GM19043 (cell line): ENCODE measurements at regions not wholly inside any gene's neighbourhood (a gene's known extent, or its start where the extent isn't known, plus 50 kb on each side); places are given as distances from the start of the nearest gene placed in this dataset.

ENCODE experiments used
- ATAC-seq: cut with Tn5 transposase; IDR thresholded peaks from one replicate; pipeline ENCODE4 v1.9.1; 2021; ENCODE audit warnings: low read depth; ENCODE audit not compliant: unreplicated experiment

DNA sequence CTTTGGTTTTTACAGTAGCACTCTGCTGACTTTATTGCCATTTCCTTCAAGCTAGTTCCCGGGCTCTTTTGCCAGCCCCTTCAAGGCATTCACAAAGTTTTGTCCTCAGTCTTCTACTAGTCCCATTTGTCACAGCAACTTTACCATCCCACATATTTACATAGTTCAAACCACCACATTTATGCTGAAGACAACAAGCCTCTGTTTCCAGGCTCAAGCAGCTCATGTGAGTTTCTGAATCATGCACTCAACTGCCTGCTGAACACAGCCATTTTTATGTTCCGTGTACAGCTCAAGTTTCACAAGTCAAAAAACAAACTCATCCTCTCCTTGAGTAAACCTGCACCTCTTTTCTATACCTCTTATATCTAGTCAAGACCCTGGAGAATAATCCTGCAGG lies 977.0 kb upstream of the SLC10A2 start:
- no peak for ATAC-seq

DNA sequence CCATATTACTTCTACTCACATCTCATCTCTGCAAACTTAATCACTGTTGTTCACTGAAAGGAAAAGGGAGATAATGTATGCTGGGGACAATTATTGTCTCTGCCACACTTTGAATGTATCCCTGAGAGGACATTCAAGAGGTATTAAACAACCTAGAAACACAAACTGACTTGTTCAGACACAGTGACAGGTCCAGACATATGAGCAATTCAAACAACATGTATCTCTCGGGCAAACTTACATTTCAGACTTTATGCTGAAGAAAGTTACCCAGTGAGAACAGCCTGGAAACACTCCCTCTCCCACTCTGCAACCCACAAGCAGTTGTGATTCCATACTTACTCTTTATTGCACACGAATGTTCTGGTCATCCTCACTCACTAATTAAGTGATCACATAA lies 968.7 kb upstream of the SLC10A2 start:
- ATAC-seq = no peak

DNA sequence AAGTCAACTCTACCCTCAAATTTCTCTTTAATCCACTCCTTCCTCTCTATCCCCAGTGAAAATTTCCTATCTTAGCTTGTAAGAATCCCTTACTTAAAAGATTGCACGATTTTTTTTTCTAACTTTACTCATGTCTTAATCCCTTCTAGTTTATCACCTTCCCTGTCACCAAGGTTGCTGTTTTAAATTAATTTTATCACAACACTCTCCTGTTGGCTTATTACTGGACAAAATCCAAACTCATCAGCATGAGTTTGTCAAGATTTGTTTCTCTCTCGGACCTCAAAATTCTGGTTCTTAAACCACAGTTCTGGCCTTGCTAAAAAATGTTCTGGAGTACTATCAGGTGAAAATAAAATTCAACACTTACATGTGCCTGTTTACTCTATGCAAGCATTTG lies 959.1 kb upstream of the SLC10A2 start:
- no peak for ATAC-seq

DNA sequence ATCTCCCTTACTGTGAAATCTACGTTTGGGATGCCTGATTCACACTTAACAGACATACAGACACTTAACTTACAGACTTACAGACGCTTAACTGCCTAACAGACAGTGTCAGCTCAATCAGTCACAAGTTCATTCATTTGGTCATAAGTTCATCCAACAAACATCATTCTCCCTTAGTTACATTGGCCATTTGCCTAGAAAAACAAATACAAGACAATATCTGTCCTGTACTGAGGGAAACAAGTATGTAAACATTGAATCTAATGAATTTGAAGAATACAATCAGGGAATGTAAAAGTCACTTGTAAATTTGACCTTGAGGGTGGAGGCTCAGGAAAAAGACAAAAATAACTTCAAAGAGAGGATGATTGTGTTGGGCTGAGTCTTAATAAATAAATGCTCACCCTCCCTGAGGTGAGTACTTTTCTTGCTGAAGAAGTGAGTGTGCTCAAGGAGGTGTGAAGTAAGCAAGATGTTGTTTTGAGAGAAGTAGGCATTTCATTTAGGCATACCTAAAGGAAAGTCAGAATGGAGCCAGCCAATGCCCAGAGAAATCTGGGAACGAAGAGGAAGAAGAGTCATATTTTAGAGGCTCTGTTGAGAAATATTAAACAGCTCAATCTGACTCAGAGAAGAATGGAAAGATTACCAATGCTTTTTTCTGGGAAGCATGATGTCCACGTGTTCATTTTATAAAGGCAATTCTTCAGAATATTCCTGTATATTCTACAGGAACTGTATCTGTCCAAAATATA lies 958.4 kb upstream of the SLC10A2 start:
- no peak for ATAC-seq

DNA sequence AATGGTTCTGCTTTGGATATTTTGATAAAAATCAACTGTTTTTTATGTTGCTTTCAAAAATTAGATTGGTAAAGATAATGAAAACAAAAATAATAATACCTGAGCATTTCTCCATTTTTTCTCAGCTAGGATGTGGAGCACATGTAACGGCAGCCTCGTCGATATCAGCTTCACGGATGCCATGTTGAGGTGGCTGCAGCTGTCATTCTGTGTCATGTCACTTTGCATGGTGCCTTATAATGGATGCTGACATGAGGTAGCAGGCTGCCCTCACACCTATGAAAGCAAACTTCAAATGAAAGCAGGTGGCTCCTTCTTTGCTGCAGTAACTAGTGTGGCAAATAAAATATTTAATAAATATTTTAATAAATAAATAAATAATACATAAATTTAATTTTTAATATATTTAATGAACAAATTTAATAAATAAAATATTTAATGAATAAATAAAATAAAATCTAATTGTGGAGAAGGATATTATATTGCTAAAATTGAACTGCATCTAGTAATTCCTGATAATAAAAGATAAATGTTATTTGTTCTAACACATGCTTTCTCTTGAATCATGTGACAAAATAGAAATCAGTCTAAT lies 955.7 kb upstream of the SLC10A2 start:
- no peak for ATAC-seq

DNA sequence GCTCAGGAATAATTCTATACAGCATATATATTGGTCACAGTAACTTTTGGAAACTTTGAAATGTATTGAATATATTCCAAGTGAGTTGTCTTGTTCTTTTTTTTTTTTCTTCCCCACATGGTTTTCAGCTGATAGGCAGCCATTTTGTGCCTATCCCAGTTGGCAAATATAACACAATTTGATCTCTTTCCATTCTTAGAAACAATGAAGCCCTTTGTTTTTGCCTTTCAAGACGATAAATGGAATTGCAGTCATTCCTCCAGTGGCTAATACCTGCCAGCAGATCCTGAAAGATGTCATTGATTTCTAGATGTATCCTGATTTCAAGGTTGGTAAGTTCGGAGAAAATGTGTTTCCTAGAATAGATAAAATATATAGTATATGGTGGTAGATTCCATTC lies 951.1 kb upstream of the SLC10A2 start:
- no peak for ATAC-seq

DNA sequence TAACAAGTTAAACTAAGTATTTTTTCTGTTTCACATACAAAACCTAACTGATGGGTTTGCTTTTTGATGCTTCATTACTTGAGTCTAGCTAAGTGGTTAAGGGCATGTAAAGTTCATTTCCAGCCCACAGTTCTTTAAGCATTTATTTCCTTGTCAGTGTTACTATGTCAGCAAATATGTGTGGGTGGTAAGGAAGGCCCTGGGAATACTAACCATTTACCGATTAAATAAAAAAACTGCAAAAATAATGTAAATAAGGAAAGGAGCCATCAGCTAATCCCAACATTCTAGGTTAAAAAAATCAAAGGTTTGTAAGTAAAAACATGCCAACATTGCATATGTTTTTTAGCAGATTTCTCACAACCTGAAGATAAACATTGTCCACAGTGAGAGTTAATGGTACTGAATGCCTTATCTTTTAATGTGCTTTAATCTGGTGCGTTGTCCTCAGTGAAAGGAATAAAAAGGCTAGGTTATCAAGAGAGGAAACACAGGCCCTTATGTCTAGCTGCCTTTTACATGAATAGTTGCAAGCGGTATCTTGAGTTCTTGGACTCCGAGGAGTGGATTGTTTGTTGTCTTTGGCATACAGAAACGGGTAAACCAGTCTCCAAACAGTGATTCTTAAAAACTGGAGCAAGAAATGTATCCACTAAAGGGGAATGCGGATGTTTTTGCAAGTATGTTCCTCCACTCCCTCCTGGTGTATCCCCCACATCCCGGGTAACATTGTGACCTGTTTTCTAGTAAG lies 949.6 kb upstream of the SLC10A2 start:
- no peak for ATAC-seq

DNA sequence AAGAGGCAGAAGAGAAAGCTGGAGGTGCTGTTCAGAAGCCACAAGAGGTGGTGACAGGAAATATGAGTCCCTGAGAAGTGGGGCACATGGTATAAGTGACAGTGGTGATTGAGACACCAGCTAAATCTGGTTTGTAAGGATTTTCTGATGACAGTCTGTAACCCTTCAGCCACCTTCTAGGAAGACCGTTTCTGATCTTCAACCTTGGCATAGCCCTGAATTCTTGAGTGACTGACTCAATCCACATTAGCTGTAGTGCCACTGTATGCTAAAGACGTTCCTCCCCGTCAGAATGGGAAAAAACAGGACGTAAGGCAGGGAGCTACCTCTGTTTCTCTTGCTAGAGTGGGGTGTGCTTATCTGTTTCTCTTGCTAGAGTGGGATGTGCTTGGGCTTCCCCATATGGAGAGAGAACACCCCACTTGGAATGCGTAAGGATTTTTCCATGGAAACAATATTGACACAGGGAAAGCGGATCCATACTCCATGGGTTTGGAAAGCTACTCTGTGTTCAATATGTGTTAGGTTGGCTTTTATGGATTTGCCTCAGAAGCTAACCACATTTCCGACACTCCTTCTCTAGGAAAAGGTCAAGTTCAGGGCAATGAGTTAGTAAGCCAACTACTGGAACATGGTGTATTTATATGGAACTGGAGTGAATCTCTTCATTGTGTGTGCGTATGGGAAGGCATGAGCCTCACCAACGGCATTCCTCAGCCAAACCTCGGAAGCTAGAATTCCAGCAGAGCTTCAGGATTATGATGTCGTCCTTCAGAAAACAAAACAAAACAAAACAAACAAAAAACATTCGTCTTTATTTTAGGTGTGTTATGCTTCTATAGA lies 948.8 kb upstream of the SLC10A2 start:
- no peak for ATAC-seq

DNA sequence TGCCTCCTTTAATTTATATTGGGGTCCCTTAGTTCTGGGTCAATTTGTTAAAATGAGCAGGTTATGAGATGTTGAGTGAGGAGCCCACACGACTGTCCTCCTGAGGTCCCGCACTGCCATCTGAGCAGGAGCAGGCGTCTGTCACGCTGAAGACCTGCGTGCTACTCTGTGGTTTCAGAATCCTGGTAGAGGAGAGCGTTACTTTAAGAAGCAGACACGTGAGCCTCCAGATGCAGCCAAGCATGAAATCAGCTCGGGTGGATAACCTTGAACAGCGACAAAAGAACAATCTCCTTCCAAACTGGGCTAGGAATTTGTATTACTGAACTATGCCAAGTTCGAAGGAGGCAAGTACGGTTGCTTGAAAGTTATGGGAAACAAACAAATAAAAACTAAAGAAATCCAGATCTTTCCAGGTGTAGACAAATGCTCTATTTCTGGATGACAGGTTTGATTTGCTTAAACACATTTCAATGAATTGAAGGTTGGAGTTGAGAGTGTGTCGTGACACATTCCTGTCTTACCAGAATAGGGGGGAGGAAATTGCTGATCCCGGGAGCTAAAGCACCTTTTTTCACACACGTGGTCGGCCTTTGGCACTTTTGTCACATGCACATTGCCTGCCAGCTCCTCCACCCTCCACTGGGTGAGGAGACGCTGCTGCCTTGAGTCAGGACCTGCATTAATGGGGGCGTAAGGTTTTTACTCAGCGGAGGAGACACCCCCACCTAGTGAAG lies 945.5 kb upstream of the SLC10A2 start:
- no peak for ATAC-seq

DNA sequence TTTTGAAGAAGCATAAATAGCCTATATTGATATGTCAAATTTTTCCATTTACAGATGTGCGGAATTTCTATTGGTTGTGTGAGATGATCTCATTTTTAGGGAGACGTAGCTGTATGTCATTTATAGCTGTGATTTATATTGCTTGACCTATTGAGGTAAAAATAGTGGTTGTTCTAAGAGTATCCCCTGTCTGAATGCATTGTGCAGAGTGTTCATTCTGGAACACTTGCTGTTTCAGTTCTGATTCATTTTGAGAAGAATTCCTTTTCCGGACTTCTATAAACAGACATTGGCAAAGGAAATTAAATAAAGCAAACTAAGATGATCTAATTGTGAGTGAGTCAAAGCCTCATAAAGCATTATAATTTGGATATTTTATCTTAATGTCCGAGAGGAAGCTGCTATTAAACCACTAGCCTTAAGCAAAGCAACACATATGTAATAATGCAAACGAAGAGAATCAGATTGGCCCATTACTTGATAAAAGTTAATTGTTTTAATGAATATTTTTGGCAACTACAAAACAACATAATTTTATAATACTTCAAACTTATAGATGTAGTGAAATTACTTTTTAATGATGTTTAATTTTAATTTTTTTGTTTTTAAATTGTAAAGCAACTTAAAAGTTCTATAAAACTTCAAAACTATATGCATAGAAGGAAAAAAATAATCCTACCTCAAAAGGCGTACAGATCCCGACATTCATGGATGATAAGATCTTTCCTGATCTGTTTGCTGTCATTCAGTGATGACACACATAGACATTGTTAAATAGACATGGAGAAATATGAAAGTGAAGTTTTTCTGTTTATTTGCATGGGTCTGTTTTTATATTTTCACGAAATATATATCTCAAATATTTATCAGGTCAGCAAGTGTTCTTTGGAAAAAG lies 942.6 kb upstream of the SLC10A2 start:
- ATAC-seq = no peak

DNA sequence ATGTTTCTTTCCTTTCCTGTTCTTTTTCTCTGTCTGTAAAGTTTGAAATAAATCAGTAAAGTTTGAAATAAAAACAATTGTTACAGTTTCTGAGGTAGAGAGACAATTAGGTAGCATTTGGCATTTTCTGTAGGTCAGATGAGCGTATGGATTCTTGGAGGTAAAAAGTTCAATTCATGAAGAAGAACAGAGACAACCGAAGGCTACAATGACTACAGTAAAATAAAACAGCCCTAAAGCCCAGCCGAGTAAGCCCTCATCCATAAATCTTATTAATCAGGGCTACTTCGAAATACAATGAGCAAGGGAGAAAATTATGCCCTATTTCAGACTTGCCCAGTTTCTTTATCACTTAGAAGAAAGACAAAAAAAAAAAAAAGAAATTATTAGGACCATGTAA lies 941.9 kb upstream of the SLC10A2 start:
- no peak for ATAC-seq

DNA sequence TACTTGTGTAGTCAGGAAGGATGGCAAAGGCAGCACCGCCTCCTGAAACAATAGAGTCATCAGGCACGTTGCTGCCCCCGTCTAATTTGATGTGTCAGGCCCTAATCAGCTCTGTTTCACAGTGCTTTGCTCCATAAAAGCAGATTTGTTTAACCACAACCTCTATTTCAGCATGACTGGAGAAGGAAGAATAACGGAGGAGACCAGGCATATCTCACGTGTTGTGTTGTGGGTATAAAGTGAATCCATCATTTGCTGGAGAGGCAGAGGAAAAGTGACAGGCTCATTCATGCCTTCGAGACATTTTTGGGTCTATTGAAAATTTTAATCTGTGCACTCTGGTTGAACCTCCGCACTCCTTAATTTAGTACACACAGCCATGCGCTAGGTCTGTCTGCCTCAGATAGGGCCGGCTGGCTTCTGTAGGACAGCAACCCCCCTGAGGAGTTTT lies 940.4 kb upstream of the SLC10A2 start:
- ATAC-seq = no peak

DNA sequence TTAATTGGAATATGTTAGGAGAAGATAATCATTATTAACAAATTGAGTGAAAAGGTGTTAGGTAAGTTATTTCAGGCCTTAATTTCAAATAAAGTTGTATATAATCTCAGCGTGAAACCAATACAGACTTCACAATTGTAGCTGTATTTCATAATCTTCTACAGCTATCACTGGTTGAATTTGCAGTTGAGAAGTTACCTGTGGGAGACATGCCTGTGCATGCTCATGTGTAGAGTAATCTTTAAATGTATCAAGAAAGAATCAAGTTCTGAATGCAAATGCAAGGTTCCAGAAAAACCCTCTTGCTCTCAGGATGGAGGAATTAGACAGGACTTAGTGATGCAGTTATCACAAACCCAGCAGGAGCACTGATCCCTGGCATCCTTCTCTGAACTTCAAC lies 938.4 kb upstream of the SLC10A2 start:
- no peak for ATAC-seq

DNA sequence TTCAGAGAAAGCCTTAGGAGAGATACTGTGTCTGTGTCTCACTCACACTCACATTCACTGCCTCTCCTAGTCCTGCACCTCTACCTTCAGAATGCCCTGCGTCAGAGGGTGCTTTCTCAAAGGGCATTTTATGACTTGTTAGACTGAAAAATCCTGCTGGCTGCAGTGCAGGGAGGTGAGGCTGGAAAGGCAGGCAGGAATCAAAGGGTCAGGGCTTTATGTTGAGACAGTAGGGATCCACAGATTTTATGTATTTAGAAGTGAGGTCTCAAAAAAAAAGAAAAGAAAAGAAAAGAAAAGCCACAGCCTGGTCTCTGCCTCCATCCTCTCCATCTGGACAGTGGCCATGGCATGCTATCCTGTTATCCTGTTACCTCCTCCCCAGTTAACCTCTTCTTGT lies 936.0 kb upstream of the SLC10A2 start:
- no peak for ATAC-seq

DNA sequence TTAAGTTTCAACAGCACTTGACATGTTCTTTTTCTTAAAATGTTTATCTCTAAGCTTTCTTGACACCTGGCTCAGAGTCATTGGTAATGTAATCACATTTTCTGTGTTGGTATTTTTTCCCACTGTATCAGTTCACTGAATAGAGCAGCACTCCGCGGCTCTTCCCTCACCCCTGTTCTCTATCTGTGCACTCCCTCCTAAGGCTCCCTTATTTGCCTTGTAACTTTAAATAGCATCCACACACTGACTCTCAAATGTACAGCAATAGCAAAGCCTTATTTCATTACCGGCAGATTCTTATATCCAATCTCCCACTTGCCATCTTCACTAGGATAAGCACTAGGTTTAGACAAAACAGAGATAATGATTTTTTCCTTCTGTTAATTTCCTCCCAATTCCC lies 935.5 kb upstream of the SLC10A2 start:
- ATAC-seq = no peak

DNA sequence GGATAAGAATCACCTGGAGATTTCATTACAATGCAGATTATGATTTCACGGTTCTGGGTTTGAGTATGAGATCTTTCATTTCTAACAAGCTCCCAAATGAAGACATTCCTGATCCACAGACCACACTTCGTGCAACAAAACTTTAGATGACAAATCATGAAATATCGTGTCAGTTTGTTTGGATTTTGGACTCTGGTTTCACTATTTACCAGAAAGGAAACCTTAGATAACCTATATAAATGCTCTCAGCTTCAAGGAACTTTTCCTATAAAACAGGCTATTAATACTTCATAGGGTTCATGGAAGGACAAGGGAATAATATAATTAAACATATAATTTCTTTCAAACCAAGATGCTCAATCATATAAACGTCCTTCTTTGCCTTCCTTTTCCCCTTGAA lies 930.5 kb upstream of the SLC10A2 start:
- no peak for ATAC-seq

DNA sequence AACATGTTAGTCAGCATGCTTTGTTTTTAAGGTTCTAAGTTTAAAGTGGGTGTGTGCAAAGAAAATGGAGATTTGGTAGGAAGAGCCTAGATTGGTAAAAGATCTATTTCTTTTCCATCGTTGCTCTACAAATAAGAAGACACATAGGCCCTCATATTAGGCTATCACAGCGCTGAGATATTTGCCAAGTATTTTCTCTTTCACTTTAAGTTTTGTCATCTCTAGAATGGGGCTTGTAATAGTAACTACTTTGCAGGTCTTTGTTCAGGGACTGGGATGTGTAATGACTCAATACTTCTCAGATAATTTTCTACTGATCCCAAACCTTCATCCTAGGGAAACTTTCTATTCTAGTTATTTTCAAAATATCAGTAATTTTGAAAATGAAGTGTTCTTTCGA lies 917.7 kb upstream of the SLC10A2 start:
- ATAC-seq = no peak

DNA sequence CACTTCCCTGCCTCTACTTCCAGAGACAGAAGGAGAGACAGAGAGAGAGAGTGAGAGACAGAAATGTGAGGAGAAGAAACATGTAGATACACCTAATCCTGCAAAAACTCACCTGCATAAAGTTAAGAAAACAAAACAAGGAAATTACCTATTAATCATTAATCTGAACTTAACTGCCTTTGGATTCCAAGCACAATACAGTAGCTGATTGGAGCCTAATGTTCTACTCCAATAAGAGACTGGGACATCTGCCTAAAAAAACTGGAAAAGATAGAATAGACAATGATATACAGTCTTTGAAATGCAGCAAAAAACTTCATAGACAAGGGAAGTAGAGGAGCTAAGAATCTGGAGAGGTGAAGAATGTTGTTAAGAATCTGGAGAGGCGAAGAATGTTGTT lies 910.2 kb upstream of the SLC10A2 start:
- no peak for ATAC-seq

DNA sequence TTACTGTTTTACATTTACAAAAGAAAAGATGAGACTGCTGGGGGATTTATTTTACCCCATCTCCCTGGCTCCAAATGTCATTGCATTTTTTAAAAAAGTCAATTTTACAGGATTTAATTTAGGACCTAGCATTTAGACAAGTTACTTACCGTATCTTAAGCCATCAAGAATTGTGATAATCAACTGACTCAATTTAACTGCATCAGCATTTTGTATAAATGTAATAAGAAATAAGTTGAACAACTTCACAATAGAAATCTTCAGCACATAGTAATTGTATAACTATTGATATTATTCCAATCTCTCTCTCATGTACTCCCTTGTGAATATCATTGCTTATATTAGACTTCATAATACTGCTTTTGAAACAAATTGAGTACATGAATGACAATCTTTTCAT lies 907.5 kb upstream of the SLC10A2 start:
- ATAC-seq = no peak
